ENCODE measurements at regions not wholly inside any gene's neighbourhood (a gene's known extent, or its start where the extent isn't known, plus 50 kb on each side); places are given as distances from the start of the nearest gene placed in this dataset.
"Not testable (repeated sequence)": the region's sequence is repeated elsewhere in the genome, so short reads cannot be mapped to it uniquely, and the experiment has no call there.

- no peak for TF ChIP-seq EZH2 (IDR thresholded peaks at IDR 0.05)
- no peak for TF ChIP-seq POLR2AphosphoS5 (IDR thresholded peaks at IDR 0.05; ENCODE audit: borderline replicate concordance, low read depth, low read length)
- no peak for TF ChIP-seq FOXP2 (optimal IDR thresholded peaks at IDR 0.05; ENCODE audit: control extremely low read depth, extremely low read length, insufficient read depth)
- Histone ChIP-seq H3K9ac (ENCODE audit: insufficient read length) (no peak overlapping the region), H3K36me3 (ENCODE audit: insufficient read depth, low read length) (no peaks in the 10 kb centered on the region)
Observed at GRCh38 chr6:4437342-4437741, 302.0 kb upstream of the ECI2 start.

GRCh38 chr6:4435981-4436445, 300.6 kb upstream of the ECI2 start:
- no peak for DNase-seq (ENCODE audit: low read depth, low spot score)
- Histone ChIP-seq H3K9ac (ENCODE audit: insufficient read length) (no peak overlapping the region), H3K4me3 (no peak overlapping the region), H3K27ac (no peak overlapping the region), H3K36me3 (ENCODE audit: insufficient read depth, low read length) (no peaks in the 10 kb centered on the region), H3K9me3 (ENCODE audit: low read depth, low read length) (no peaks in the 10 kb centered on the region)
- TF ChIP-seq POLR2AphosphoS5 (IDR thresholded peaks at IDR 0.05; ENCODE audit: borderline replicate concordance, low read depth, low read length) (no peak), FOXP2 (optimal IDR thresholded peaks at IDR 0.05; ENCODE audit: control extremely low read depth, extremely low read length, insufficient read depth) (no peak), EZH2 (IDR thresholded peaks at IDR 0.05) (no peak)

More at GRCh38 chr6:4437342-4437741, 302.0 kb upstream of the ECI2 start:
- no peak overlapping the region for H3K27ac ChIP-seq
- no peak overlapping the region for H3K4me3 ChIP-seq
- H3K9me3 ChIP-seq (ENCODE audit: low read depth, low read length) = no peaks in the 10 kb centered on the region
- DNase-seq (ENCODE audit: low read depth, low spot score) = no peak

GRCh38 chr6:4434655-4435054, 299.3 kb upstream of the ECI2 start:
- TF ChIP-seq FOXP2 (optimal IDR thresholded peaks at IDR 0.05; ENCODE audit: control extremely low read depth, extremely low read length, insufficient read depth) (no peak), EZH2 (IDR thresholded peaks at IDR 0.05) (no peak), POLR2AphosphoS5 (IDR thresholded peaks at IDR 0.05; ENCODE audit: borderline replicate concordance, low read depth, low read length) (no peak)
- no peaks in the 10 kb centered on the region for H3K36me3 ChIP-seq (ENCODE audit: insufficient read depth, low read length)
- no peak overlapping the region for H3K9ac ChIP-seq (ENCODE audit: insufficient read length)
- H3K4me3 ChIP-seq = no peak overlapping the region
- no peaks in the 10 kb centered on the region for H3K9me3 ChIP-seq (ENCODE audit: low read depth, low read length)
- DNase-seq (ENCODE audit: low read depth, low spot score) = no peak
- no peak overlapping the region for H3K27ac ChIP-seq

- DNase-seq (ENCODE audit: low read depth, low spot score) = no peak
- no peaks in the 10 kb centered on the region for H3K36me3 ChIP-seq (ENCODE audit: insufficient read depth, low read length)
- no peak overlapping the region for H3K4me3 ChIP-seq
- no peak overlapping the region for H3K9ac ChIP-seq (ENCODE audit: insufficient read length)
- TF ChIP-seq POLR2AphosphoS5 (IDR thresholded peaks at IDR 0.05; ENCODE audit: borderline replicate concordance, low read depth, low read length) (no peak), EZH2 (IDR thresholded peaks at IDR 0.05) (no peak), FOXP2 (optimal IDR thresholded peaks at IDR 0.05; ENCODE audit: control extremely low read depth, extremely low read length, insufficient read depth) (no peak)
- no peaks in the 10 kb centered on the region for H3K9me3 ChIP-seq (ENCODE audit: low read depth, low read length)
- H3K27ac ChIP-seq = no peak overlapping the region
Observed at GRCh38 chr6:4433199-4433598, 297.8 kb upstream of the ECI2 start.

GRCh38 chr6:4426968-4427367, 291.6 kb upstream of the ECI2 start:
- Histone ChIP-seq H3K4me3 (no peak overlapping the region), H3K27ac (no peak overlapping the region), H3K36me3 (ENCODE audit: insufficient read depth, low read length) (no peaks in the 10 kb centered on the region), H3K9me3 (ENCODE audit: low read depth, low read length) (no peaks in the 10 kb centered on the region), H3K9ac (ENCODE audit: insufficient read length) (no peak overlapping the region)
- no peak for DNase-seq (ENCODE audit: low read depth, low spot score)
- TF ChIP-seq POLR2AphosphoS5 (IDR thresholded peaks at IDR 0.05; ENCODE audit: borderline replicate concordance, low read depth, low read length) = no peak
- no peak for TF ChIP-seq FOXP2 (optimal IDR thresholded peaks at IDR 0.05; ENCODE audit: control extremely low read depth, extremely low read length, insufficient read depth)
- TF ChIP-seq EZH2 (IDR thresholded peaks at IDR 0.05) = no peak

DNA sequence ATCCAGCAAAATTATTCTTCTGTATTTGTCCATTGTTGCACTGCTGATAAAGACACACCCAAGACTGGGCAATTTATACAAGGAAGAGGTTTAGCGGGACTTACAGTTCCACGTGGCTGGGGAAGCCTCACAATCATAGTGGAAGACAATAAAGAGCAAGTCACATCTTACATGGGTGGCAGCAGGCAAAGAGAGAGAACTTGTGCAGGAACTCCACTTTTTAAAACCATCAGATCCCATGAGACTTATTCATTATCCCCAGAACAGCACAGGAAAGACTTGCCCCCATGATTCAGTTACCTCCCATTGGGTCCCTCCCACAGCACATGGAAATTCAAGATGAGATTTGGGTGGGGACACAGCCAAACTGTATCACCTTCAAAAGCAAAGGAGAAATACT, 286.5 kb upstream of the ECI2 start:
- H3K4me3 ChIP-seq = no peak overlapping the region

DNA sequence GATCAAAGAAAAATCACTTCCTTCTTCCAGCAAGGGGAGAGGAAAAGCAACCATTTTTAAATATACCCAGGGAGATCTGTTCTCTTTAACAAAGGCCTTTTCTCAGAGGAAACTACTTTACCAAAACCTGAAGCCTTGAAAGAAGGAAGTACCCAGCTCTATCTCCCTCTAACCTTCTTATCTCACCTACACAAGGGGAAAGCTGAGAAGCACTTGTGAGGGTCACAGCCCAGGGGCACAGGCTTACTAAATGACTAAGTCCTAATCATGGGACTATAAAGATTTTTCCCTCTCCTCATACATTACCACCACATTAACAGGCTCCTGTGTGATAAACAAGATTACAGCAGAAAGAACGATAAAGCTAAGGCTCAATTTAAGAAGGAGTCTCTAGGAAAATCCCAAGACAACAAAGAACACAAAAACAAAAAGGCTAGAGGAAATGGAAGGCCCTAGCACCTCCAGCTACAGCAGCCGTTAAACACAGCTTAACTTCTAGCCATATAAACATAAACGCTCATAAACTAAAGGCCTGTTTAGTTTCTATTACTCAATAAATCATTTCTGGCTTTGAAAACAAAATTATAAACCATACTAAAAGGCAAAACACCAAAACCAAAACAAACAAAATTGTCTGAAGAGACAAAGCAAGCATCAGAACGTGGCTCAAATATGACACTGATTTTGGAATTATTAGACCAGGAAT, 284.9 kb upstream of the ECI2 start:
- Histone ChIP-seq H3K9ac (ENCODE audit: insufficient read length) (no peak overlapping the region), H3K4me3 (no peak overlapping the region), H3K36me3 (ENCODE audit: insufficient read depth, low read length) (no peaks in the 10 kb centered on the region), H3K27ac (no peak overlapping the region), H3K9me3 (ENCODE audit: low read depth, low read length) (no peaks in the 10 kb centered on the region)
- no peak for TF ChIP-seq POLR2AphosphoS5 (IDR thresholded peaks at IDR 0.05; ENCODE audit: borderline replicate concordance, low read depth, low read length)
- no peak for TF ChIP-seq FOXP2 (optimal IDR thresholded peaks at IDR 0.05; ENCODE audit: control extremely low read depth, extremely low read length, insufficient read depth)
- no peak for TF ChIP-seq EZH2 (IDR thresholded peaks at IDR 0.05)
- DNase-seq (ENCODE audit: low read depth, low spot score) = no peak

More for the DNA sequence above, 286.5 kb upstream of the ECI2 start:
- no peaks in the 10 kb centered on the region for H3K9me3 ChIP-seq (ENCODE audit: low read depth, low read length)
- H3K36me3 ChIP-seq (ENCODE audit: insufficient read depth, low read length) = no peaks in the 10 kb centered on the region
- no peak overlapping the region for H3K9ac ChIP-seq (ENCODE audit: insufficient read length)
- no peak overlapping the region for H3K27ac ChIP-seq
- TF ChIP-seq EZH2 (IDR thresholded peaks at IDR 0.05) (no peak), FOXP2 (optimal IDR thresholded peaks at IDR 0.05; ENCODE audit: control extremely low read depth, extremely low read length, insufficient read depth) (no peak), POLR2AphosphoS5 (IDR thresholded peaks at IDR 0.05; ENCODE audit: borderline replicate concordance, low read depth, low read length) (no peak)
- DNase-seq (ENCODE audit: low read depth, low spot score) = no peak

GRCh38 chr6:4415549-4415948, 280.2 kb upstream of the ECI2 start:
- no peak overlapping the region for H3K4me3 ChIP-seq
- TF ChIP-seq EZH2 (IDR thresholded peaks at IDR 0.05) (no peak), FOXP2 (optimal IDR thresholded peaks at IDR 0.05; ENCODE audit: control extremely low read depth, extremely low read length, insufficient read depth) (no peak), POLR2AphosphoS5 (IDR thresholded peaks at IDR 0.05; ENCODE audit: borderline replicate concordance, low read depth, low read length) (no peak)
- H3K27ac ChIP-seq = no peak overlapping the region
- DNase-seq (ENCODE audit: low read depth, low spot score) = no peak
- no peaks in the 10 kb centered on the region for H3K36me3 ChIP-seq (ENCODE audit: insufficient read depth, low read length)
- no peaks in the 10 kb centered on the region for H3K9me3 ChIP-seq (ENCODE audit: low read depth, low read length)
- no peak overlapping the region for H3K9ac ChIP-seq (ENCODE audit: insufficient read length)

DNA sequence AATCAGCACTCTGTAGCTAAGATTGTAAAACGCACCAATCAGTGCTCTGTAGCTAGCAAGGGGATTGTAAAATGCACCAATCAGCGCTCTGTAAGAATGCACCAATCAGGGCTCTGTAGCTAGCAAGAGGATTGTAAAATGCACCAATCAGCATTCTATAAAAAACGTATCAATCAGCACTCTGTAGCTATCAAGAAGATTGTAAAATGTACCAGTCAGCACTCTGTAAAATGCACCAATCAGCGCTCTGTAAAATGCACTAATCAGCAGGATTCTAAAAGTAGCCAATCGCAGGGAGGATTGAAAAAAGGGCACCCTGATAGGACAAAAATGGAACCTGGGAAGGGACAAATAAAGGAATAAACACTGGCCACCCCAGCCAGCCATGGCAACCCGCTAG, 278.7 kb upstream of the ECI2 start:
- H3K4me3 ChIP-seq; H3K9me3 ChIP-seq (ENCODE audit: low read depth, low read length): not testable (repeated sequence)

More for the DNA sequence above, 278.7 kb upstream of the ECI2 start:
- not testable (repeated sequence) for H3K9ac ChIP-seq (ENCODE audit: insufficient read length); H3K27ac ChIP-seq; H3K36me3 ChIP-seq (ENCODE audit: insufficient read depth, low read length); DNase-seq (ENCODE audit: low read depth, low spot score)

All from SK-N-MC (cell line).